ENCODE measurements at regions not wholly inside any gene's neighbourhood (a gene's known extent, or its start where the extent isn't known, plus 50 kb on each side); places are given as distances from the start of the nearest gene placed in this dataset.
"Not testable (repeated sequence)": the region's sequence is repeated elsewhere in the genome, so short reads cannot be mapped to it uniquely, and the experiment has no call there.

DNA sequence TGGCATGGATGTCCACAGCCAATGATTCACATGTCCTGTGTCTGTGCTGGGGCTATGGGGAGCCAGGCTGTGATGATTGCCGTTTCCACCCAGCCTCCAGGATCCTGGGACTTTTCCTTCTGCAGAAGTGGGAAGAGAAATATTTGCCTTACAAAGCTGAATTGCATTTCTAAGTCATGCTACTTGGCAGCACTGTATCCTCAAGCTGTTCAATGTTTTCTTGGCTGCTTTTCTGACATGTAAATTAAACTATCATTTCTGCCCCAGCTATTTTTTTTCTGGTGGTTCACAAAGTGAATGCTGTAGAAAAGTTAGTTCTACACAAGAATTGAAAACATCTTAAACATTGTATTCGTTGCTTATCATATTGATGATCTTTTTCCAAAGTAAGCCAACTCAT, 51.9 kb upstream of the TCERG1L start:
- H3K9ac ChIP-seq (ENCODE audit: low read length) = no peak overlapping the region
- H3K23ac ChIP-seq (ENCODE audit: low read length in 2 of 2) = no peak overlapping the region
- H3K27me3 ChIP-seq (ENCODE audit: control insufficient read depth in 1 of 2, insufficient read depth in 1 of 2, low read length in 2 of 2) = no peaks in the 10 kb centered on the region
- H4K8ac ChIP-seq (ENCODE audit: low read length) = no peak overlapping the region
- no peak overlapping the region for H3K18ac ChIP-seq (ENCODE audit: low read depth in 1 of 2, low read length in 2 of 2)
- H4K91ac ChIP-seq (ENCODE audit: low read length) = no peak overlapping the region
- no peaks in the 10 kb centered on the region for H3K36me3 ChIP-seq (ENCODE audit: control insufficient read depth in 1 of 2, insufficient read depth in 2 of 2, low read depth in 1 of 2, low read length in 2 of 2)
- WGBS = 46% methylated on average over 2 of the region's 2 CpGs
- H2BK120ac ChIP-seq (ENCODE audit: low read depth, low read length) = no peak overlapping the region
- no peak overlapping the region for H2AFZ ChIP-seq (ENCODE audit: low read depth, low read length)
- no peak overlapping the region for H2BK12ac ChIP-seq (ENCODE audit: low read length in 2 of 2)
- no peak overlapping the region for H2AK5ac ChIP-seq (ENCODE audit: low read length, severe bottlenecking)
- H3K4me1 ChIP-seq (ENCODE audit: control insufficient read depth, insufficient read depth, low read depth, low read length) = no peaks in the 10 kb centered on the region
- no peak overlapping the region for H2BK15ac ChIP-seq (ENCODE audit: low read depth, poor library complexity, severe bottlenecking)
- H3K9me3 ChIP-seq (ENCODE audit: control insufficient read depth, low read length) = peaks cover 20% of the 10 kb centered on the region
- H3K4me3 ChIP-seq (ENCODE audit: insufficient read depth in 1 of 2, low read depth in 1 of 2, low read length in 2 of 2) = no peak overlapping the region
- DNase-seq = no peak
- no peak overlapping the region for H2BK5ac ChIP-seq (ENCODE audit: low read depth, low read length, poor library complexity, severe bottlenecking)
- H3K14ac ChIP-seq (ENCODE audit: low read length in 2 of 2) = no peak overlapping the region
- no peak overlapping the region for H3K27ac ChIP-seq (ENCODE audit: low read length, poor library complexity, severe bottlenecking)
- no peaks in the 10 kb centered on the region for H3K79me1 ChIP-seq (replicated peaks; ENCODE audit: low read length, poor library complexity, severe bottlenecking)
- no peak overlapping the region for H3K4me2 ChIP-seq (ENCODE audit: low read length, poor library complexity, severe bottlenecking)
- H3K4ac ChIP-seq (ENCODE audit: low read depth in 1 of 2, low read length in 2 of 2) = no peak overlapping the region

DNA sequence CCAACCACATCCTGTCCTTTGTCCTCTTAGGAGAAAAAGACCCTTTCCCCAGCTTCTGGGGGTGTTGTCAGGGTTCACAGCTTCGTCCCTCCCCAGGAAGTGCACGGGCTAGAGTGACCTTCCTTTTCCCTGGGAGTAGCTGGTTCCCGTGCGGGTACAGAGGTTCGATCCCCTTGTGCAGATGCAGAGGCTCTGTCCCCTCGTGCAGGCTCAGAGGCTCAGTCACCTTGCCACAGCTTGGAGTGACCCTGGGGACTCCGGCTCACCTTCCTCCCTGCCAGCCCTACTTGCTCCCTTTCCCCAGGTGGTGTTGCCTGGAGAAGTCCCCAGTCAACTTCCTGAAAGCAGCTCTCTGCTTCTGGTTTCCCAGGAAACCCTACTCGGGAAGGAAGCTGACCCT, 60.0 kb upstream of the TCERG1L start:
- Histone ChIP-seq H3K23ac (ENCODE audit: low read length in 2 of 2) (no peak overlapping the region), H2BK5ac (ENCODE audit: low read depth, low read length, poor library complexity, severe bottlenecking) (no peak overlapping the region), H2AK5ac (ENCODE audit: low read length, severe bottlenecking) (no peak overlapping the region), H2BK15ac (ENCODE audit: low read depth, poor library complexity, severe bottlenecking) (no peak overlapping the region), H3K79me1 (replicated peaks; ENCODE audit: low read length, poor library complexity, severe bottlenecking) (no peaks in the 10 kb centered on the region), H2BK12ac (ENCODE audit: low read length in 2 of 2) (no peak overlapping the region), H2BK120ac (ENCODE audit: low read depth, low read length) (no peak overlapping the region), H3K36me3 (ENCODE audit: control insufficient read depth in 1 of 2, insufficient read depth in 2 of 2, low read depth in 1 of 2, low read length in 2 of 2) (no peaks in the 10 kb centered on the region), H3K4me2 (ENCODE audit: low read length, poor library complexity, severe bottlenecking) (no peak overlapping the region), H3K9me3 (ENCODE audit: control insufficient read depth, low read length) (peaks cover 24% of the 10 kb centered on the region), H3K4me1 (ENCODE audit: control insufficient read depth, insufficient read depth, low read depth, low read length) (no peaks in the 10 kb centered on the region), H4K8ac (ENCODE audit: low read length) (no peak overlapping the region), H3K27me3 (ENCODE audit: control insufficient read depth in 1 of 2, insufficient read depth in 1 of 2, low read length in 2 of 2) (no peaks in the 10 kb centered on the region), H2AFZ (ENCODE audit: low read depth, low read length) (no peak overlapping the region), H3K4ac (ENCODE audit: low read depth in 1 of 2, low read length in 2 of 2) (no peak overlapping the region), H3K18ac (ENCODE audit: low read depth in 1 of 2, low read length in 2 of 2) (no peak overlapping the region), H3K9ac (ENCODE audit: low read length) (no peak overlapping the region), H3K27ac (ENCODE audit: low read length, poor library complexity, severe bottlenecking) (no peak overlapping the region), H3K4me3 (ENCODE audit: insufficient read depth in 1 of 2, low read depth in 1 of 2, low read length in 2 of 2) (no peak overlapping the region), H4K91ac (ENCODE audit: low read length) (no peak overlapping the region), H3K14ac (ENCODE audit: low read length in 2 of 2) (no peak overlapping the region)
- 49% methylated on average over 8 of the region's 8 CpGs for WGBS
- no peak for DNase-seq

DNA sequence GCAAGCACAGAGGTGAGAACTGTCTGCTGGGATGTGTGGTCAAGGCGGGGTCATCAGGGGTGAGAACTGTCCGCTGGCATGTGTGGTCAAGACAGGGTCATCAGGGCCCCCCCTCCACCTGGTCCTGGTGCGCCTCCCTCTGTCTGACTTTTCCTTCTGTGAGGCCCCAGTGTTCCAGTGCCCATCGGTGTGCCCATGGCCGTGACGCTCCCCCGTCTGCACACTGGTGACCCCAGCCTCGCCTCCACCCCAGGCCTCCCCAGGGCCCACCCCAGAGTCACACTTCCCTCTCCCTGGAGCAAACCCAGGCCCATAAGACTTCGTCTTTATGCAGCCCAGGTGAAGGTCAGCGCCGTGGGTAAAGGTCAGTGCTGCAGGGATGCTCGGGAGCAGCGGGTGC, 70.1 kb upstream of the TCERG1L start:
- no peaks in the 10 kb centered on the region for H3K9me3 ChIP-seq (ENCODE audit: control insufficient read depth, low read length)
- no peak overlapping the region for H3K23ac ChIP-seq (ENCODE audit: low read length in 2 of 2)
- no peaks in the 10 kb centered on the region for H3K79me1 ChIP-seq (replicated peaks; ENCODE audit: low read length, poor library complexity, severe bottlenecking)
- WGBS = 88% methylated on average over 13 of the region's 13 CpGs
- H3K9ac ChIP-seq (ENCODE audit: low read length) = no peak overlapping the region
- H4K8ac ChIP-seq (ENCODE audit: low read length) = no peak overlapping the region
- no peak overlapping the region for H2BK5ac ChIP-seq (ENCODE audit: low read depth, low read length, poor library complexity, severe bottlenecking)
- no peak for DNase-seq
- H4K91ac ChIP-seq (ENCODE audit: low read length) = no peak overlapping the region
- H2BK15ac ChIP-seq (ENCODE audit: low read depth, poor library complexity, severe bottlenecking) = no peak overlapping the region
- no peak overlapping the region for H3K18ac ChIP-seq (ENCODE audit: low read depth in 1 of 2, low read length in 2 of 2)
- no peak overlapping the region for H3K4ac ChIP-seq (ENCODE audit: low read depth in 1 of 2, low read length in 2 of 2)
- H3K36me3 ChIP-seq (ENCODE audit: control insufficient read depth in 1 of 2, insufficient read depth in 2 of 2, low read depth in 1 of 2, low read length in 2 of 2) = no peaks in the 10 kb centered on the region
- no peak overlapping the region for H2BK120ac ChIP-seq (ENCODE audit: low read depth, low read length)
- no peaks in the 10 kb centered on the region for H3K27me3 ChIP-seq (ENCODE audit: control insufficient read depth in 1 of 2, insufficient read depth in 1 of 2, low read length in 2 of 2)
- no peak overlapping the region for H3K14ac ChIP-seq (ENCODE audit: low read length in 2 of 2)
- H2BK12ac ChIP-seq (ENCODE audit: low read length in 2 of 2) = no peak overlapping the region
- H3K4me3 ChIP-seq (ENCODE audit: insufficient read depth in 1 of 2, low read depth in 1 of 2, low read length in 2 of 2) = peak overlapping the region in 1 of 2 experiments; percentile 27
- H3K27ac ChIP-seq (ENCODE audit: low read length, poor library complexity, severe bottlenecking) = no peak overlapping the region
- H3K4me1 ChIP-seq (ENCODE audit: control insufficient read depth, insufficient read depth, low read depth, low read length) = no peaks in the 10 kb centered on the region
- no peak overlapping the region for H2AFZ ChIP-seq (ENCODE audit: low read depth, low read length)
- H2AK5ac ChIP-seq (ENCODE audit: low read length, severe bottlenecking) = no peak overlapping the region
- H3K4me2 ChIP-seq (ENCODE audit: low read length, poor library complexity, severe bottlenecking) = no peak overlapping the region

GRCh38 chr10:131385161-131385872, 73.8 kb upstream of the TCERG1L start:
- H3K4me1 ChIP-seq (ENCODE audit: control insufficient read depth, insufficient read depth, low read depth, low read length); H3K36me3 ChIP-seq (ENCODE audit: control insufficient read depth in 1 of 2, insufficient read depth in 2 of 2, low read depth in 1 of 2, low read length in 2 of 2): not testable (repeated sequence)
- 64% methylated on average over 9 of the region's 9 CpGs for WGBS

More at GRCh38 chr10:131385161-131385872, 73.8 kb upstream of the TCERG1L start:
- H4K8ac ChIP-seq (ENCODE audit: low read length); H3K27me3 ChIP-seq (ENCODE audit: control insufficient read depth in 1 of 2, insufficient read depth in 1 of 2, low read length in 2 of 2); H2BK120ac ChIP-seq (ENCODE audit: low read depth, low read length); H3K4me3 ChIP-seq (ENCODE audit: insufficient read depth in 1 of 2, low read depth in 1 of 2, low read length in 2 of 2); H3K9ac ChIP-seq (ENCODE audit: low read length); H2BK5ac ChIP-seq (ENCODE audit: low read depth, low read length, poor library complexity, severe bottlenecking); H2AFZ ChIP-seq (ENCODE audit: low read depth, low read length); H2AK5ac ChIP-seq (ENCODE audit: low read length, severe bottlenecking); H3K27ac ChIP-seq (ENCODE audit: low read length, poor library complexity, severe bottlenecking); H2BK15ac ChIP-seq (ENCODE audit: low read depth, poor library complexity, severe bottlenecking); H3K14ac ChIP-seq (ENCODE audit: low read length in 2 of 2); H3K18ac ChIP-seq (ENCODE audit: low read depth in 1 of 2, low read length in 2 of 2); H4K91ac ChIP-seq (ENCODE audit: low read length); H3K4ac ChIP-seq (ENCODE audit: low read depth in 1 of 2, low read length in 2 of 2); H3K79me1 ChIP-seq (replicated peaks; ENCODE audit: low read length, poor library complexity, severe bottlenecking); H3K9me3 ChIP-seq (ENCODE audit: control insufficient read depth, low read length); H3K23ac ChIP-seq (ENCODE audit: low read length in 2 of 2); H2BK12ac ChIP-seq (ENCODE audit: low read length in 2 of 2); H3K4me2 ChIP-seq (ENCODE audit: low read length, poor library complexity, severe bottlenecking); DNase-seq: not testable (repeated sequence)
